HepG2 (cell line): ENCODE measurements at regions not wholly inside any gene's neighbourhood (a gene's known extent, or its start where the extent isn't known, plus 50 kb on each side); places are given as distances from the start of the nearest gene placed in this dataset.

Experiments used
- DNMT1 ChIP-seq: sonication (generic); formaldehyde crosslinking; IDR thresholded peaks from 2 replicates; pipeline ENCODE4 v1.5.1; 2020; ENCODE audit warnings: mild to moderate bottlenecking, missing genetic modification reagents
- IKZF1 ChIP-seq: fragments of 450-650 bp; IDR thresholded peaks from 2 replicates; pipeline ENCODE4 v1.7.1; 2016
- KDM5A ChIP-seq: fragments of 200-600 bp; sonication (generic); IDR thresholded peaks from 2 replicates; pipeline ENCODE4 v1.7.0; 2018; ENCODE audit warnings: antibody characterized with exemption, mild to moderate bottlenecking, low read length, borderline replicate concordance
- NFATC3 ChIP-seq: sonication (generic); formaldehyde crosslinking; IDR thresholded peaks from 2 replicates; pipeline ENCODE4 v1.5.1; 2020; ENCODE audit warnings: mild to moderate bottlenecking, missing genetic modification reagents
- NFKB2 ChIP-seq: sonication (generic); formaldehyde crosslinking; IDR thresholded peaks from 2 replicates; pipeline ENCODE4 v1.4.0; 2020; ENCODE audit warnings: missing genetic modification reagents, borderline replicate concordance
- NFKBIZ ChIP-seq: IDR thresholded peaks from 2 replicates; pipeline ENCODE4 v1.6.1; 2018; ENCODE audit warnings: missing genetic modification reagents, missing compliant biosample characterization
- NPAS2 ChIP-seq: sonication (generic); formaldehyde crosslinking; IDR thresholded peaks from 2 replicates; pipeline ENCODE4 v1.8.0; 2022; ENCODE audit warnings: mild to moderate bottlenecking, missing genetic modification reagents, borderline replicate concordance
- NRL ChIP-seq: sonication (generic); formaldehyde crosslinking; IDR thresholded peaks from 2 replicates; pipeline ENCODE4 v1.5.0; 2020; ENCODE audit warnings: missing genetic modification reagents, mild to moderate bottlenecking, moderate library complexity, borderline replicate concordance
- PHF21A ChIP-seq: sonication (generic); formaldehyde crosslinking; IDR thresholded peaks from 2 replicates; pipeline ENCODE4 v1.5.0; 2020; ENCODE audit warnings: mild to moderate bottlenecking, missing genetic modification reagents
- PITX1 ChIP-seq: sonication (generic); formaldehyde crosslinking; IDR thresholded peaks from 2 replicates; pipeline ENCODE4 v1.5.1; 2020; ENCODE audit warnings: mild to moderate bottlenecking, missing genetic modification reagents
- RARA ChIP-seq: IDR thresholded peaks from 2 replicates; pipeline ENCODE4 v1.6.1; 2016; ENCODE audit warnings: missing genetic modification reagents, missing compliant biosample characterization
- RXRB ChIP-seq: IDR thresholded peaks from 2 replicates; pipeline ENCODE4 v1.6.1; 2016; ENCODE audit warnings: borderline replicate concordance, missing genetic modification reagents, missing compliant biosample characterization
- SP5 ChIP-seq: IDR thresholded peaks from 2 replicates; pipeline ENCODE4 v1.6.1; 2016; ENCODE audit warnings: low read depth, borderline replicate concordance
- ZMYM3 ChIP-seq: sonication (generic); formaldehyde crosslinking; IDR thresholded peaks from 2 replicates; pipeline ENCODE4 v1.5.1; 2020; ENCODE audit warnings: mild to moderate bottlenecking, missing genetic modification reagents
- ZNF737 ChIP-seq: sonication (generic); formaldehyde crosslinking; IDR thresholded peaks from 2 replicates; pipeline ENCODE4 v1.5.0; 2020; ENCODE audit warnings: missing genetic modification reagents, mild to moderate bottlenecking, borderline replicate concordance
- ZSCAN30 ChIP-seq: sonication (generic); formaldehyde crosslinking; IDR thresholded peaks from 2 replicates; pipeline ENCODE4 v1.5.0; 2020; ENCODE audit warnings: mild to moderate bottlenecking, missing genetic modification reagents
- TF ChIP-seq, protein P1 (sequence below): sonication (generic); formaldehyde crosslinking; IDR thresholded peaks from 2 replicates; pipeline ENCODE4 v1.4.0; 2020; ENCODE audit warnings: missing genetic modification reagents
- TF ChIP-seq, protein P2 (sequence below): sonication (generic); formaldehyde crosslinking; IDR thresholded peaks from 2 replicates; pipeline ENCODE4 v1.8.1; 2023; ENCODE audit warnings: missing genetic modification reagents, mild to moderate bottlenecking, borderline replicate concordance
- TF ChIP-seq, protein P3 (sequence below): sonication (generic); formaldehyde crosslinking; IDR thresholded peaks from 2 replicates; pipeline ENCODE4 v1.5.0; 2020; ENCODE audit warnings: mild to moderate bottlenecking, missing genetic modification reagents
- TF ChIP-seq, protein P4 (sequence below): sonication (generic); formaldehyde crosslinking; IDR thresholded peaks from 2 replicates; pipeline ENCODE4 v1.5.1; 2020; ENCODE audit warnings: missing genetic modification reagents, mild to moderate bottlenecking, borderline replicate concordance
- TF ChIP-seq, protein P5 (sequence below): sonication (generic); formaldehyde crosslinking; IDR thresholded peaks from 2 replicates; pipeline ENCODE4 v1.8.1; 2023; ENCODE audit warnings: mild to moderate bottlenecking, moderate library complexity, missing genetic modification reagents
- TF ChIP-seq, protein P6 (sequence below): conservative IDR thresholded peaks from 2 replicates; pipeline ENCODE4 v1.6.1; 2018; ENCODE audit warnings: missing genetic modification reagents

DNA sequence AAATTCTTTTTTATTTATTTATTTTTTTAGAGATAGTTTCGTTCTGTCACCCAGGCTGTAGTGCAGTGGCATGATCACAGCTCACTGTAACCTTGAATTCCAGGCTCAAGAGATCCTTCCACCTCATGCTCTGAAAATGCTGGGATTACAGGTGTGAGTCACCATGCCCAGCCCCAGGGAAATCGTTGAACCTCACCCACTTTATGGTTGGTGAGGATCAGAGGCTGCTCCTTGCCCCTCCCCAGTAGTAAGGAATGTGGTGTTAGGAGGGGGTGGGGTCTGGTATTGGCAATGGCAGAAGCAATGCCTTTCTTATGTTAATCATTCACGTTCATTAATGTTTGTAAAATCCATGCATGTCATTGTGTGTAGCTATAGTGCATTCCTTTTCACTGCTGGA lies 161.9 kb downstream of the SUCLG1 start (continued):
- TF ChIP-seq, protein P1, sequence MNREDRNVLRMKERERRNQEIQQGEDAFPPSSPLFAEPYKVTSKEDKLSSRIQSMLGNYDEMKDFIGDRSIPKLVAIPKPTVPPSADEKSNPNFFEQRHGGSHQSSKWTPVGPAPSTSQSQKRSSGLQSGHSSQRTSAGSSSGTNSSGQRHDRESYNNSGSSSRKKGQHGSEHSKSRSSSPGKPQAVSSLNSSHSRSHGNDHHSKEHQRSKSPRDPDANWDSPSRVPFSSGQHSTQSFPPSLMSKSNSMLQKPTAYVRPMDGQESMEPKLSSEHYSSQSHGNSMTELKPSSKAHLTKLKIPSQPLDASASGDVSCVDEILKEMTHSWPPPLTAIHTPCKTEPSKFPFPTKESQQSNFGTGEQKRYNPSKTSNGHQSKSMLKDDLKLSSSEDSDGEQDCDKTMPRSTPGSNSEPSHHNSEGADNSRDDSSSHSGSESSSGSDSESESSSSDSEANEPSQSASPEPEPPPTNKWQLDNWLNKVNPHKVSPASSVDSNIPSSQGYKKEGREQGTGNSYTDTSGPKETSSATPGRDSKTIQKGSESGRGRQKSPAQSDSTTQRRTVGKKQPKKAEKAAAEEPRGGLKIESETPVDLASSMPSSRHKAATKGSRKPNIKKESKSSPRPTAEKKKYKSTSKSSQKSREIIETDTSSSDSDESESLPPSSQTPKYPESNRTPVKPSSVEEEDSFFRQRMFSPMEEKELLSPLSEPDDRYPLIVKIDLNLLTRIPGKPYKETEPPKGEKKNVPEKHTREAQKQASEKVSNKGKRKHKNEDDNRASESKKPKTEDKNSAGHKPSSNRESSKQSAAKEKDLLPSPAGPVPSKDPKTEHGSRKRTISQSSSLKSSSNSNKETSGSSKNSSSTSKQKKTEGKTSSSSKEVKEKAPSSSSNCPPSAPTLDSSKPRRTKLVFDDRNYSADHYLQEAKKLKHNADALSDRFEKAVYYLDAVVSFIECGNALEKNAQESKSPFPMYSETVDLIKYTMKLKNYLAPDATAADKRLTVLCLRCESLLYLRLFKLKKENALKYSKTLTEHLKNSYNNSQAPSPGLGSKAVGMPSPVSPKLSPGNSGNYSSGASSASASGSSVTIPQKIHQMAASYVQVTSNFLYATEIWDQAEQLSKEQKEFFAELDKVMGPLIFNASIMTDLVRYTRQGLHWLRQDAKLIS (CRISPR knock-in tag): no peak
- TF ChIP-seq, protein P2, sequence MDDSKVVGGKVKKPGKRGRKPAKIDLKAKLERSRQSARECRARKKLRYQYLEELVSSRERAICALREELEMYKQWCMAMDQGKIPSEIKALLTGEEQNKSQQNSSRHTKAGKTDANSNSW (CRISPR knock-in tag): no peak
- TF ChIP-seq ZMYM3 (no peak), RXRB (CRISPR knock-in tag) (peak; percentile 23; the same call in 1 of the 2 replicates), SP5 (peak; percentile 64; the same call in 1 of the 2 replicates), ZSCAN30 (CRISPR knock-in tag) (no peak), ZNF737 (no peak), NFKB2 (no peak), DNMT1 (CRISPR knock-in tag) (no peak), NFKBIZ (CRISPR knock-in tag) (no peak), IKZF1 (no peak), KDM5A (no peak), NPAS2 (no peak), PITX1 (CRISPR knock-in tag) (peak; percentile 57; the same call in 1 of the 2 replicates), NRL (CRISPR knock-in tag) (no peak), NFATC3 (CRISPR knock-in tag) (no peak), RARA (CRISPR knock-in tag) (peak; percentile 61), PHF21A (no peak)
- TF ChIP-seq, protein P3, sequence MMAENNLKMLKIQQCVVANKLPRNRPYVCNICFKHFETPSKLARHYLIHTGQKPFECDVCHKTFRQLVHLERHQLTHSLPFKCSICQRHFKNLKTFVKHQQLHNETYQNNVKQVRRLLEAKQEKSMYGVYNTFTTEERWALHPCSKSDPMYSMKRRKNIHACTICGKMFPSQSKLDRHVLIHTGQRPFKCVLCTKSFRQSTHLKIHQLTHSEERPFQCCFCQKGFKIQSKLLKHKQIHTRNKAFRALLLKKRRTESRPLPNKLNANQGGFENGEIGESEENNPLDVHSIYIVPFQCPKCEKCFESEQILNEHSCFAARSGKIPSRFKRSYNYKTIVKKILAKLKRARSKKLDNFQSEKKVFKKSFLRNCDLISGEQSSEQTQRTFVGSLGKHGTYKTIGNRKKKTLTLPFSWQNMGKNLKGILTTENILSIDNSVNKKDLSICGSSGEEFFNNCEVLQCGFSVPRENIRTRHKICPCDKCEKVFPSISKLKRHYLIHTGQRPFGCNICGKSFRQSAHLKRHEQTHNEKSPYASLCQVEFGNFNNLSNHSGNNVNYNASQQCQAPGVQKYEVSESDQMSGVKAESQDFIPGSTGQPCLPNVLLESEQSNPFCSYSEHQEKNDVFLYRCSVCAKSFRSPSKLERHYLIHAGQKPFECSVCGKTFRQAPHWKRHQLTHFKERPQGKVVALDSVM: no peak
- TF ChIP-seq, protein P4, sequence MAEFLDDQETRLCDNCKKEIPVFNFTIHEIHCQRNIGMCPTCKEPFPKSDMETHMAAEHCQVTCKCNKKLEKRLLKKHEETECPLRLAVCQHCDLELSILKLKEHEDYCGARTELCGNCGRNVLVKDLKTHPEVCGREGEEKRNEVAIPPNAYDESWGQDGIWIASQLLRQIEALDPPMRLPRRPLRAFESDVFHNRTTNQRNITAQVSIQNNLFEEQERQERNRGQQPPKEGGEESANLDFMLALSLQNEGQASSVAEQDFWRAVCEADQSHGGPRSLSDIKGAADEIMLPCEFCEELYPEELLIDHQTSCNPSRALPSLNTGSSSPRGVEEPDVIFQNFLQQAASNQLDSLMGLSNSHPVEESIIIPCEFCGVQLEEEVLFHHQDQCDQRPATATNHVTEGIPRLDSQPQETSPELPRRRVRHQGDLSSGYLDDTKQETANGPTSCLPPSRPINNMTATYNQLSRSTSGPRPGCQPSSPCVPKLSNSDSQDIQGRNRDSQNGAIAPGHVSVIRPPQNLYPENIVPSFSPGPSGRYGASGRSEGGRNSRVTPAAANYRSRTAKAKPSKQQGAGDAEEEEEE (CRISPR knock-in tag): no peak
- TF ChIP-seq, protein P5, sequence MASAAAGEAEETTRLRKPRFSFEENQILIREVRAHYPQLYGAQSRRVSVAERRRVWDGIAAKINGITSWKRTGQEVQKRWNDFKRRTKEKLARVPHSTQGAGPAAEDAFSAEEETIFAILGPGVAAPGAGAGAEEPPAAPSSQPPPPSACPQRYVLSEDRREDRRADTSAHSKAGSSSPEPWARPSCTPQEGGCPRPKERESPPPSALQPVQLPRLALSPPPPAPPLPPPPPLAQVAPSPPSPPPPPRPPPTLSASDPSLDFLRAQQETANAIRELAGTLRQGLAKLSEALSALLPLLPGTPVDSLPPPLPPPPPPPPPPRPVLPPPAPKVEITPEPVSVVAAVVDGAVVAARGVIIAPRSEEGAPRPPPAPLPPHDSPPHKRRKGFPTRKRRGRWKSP (CRISPR knock-in tag): no peak
- TF ChIP-seq, protein P6, sequence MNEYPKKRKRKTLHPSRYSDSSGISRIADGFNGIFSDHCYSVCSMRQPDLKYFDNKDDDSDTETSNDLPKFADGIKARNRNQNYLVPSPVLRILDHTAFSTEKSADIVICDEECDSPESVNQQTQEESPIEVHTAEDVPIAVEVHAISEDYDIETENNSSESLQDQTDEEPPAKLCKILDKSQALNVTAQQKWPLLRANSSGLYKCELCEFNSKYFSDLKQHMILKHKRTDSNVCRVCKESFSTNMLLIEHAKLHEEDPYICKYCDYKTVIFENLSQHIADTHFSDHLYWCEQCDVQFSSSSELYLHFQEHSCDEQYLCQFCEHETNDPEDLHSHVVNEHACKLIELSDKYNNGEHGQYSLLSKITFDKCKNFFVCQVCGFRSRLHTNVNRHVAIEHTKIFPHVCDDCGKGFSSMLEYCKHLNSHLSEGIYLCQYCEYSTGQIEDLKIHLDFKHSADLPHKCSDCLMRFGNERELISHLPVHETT (CRISPR knock-in tag): no peak
